Smooth muscle cell (in vitro differentiated cells): ENCODE measurements at regions not wholly inside any gene's neighbourhood (a gene's known extent, or its start where the extent isn't known, plus 50 kb on each side); places are given as distances from the start of the nearest gene placed in this dataset.

Source experiments
- DNase-seq: peaks from one replicate; lab custom pipeline; 2025; ENCODE audit not compliant: unreplicated experiment; lab: John Stamatoyannopoulos, UW
- H2AFZ ChIP-seq: fragments of 200-600 bp; sonication (generic); 2 replicates; pipeline ENCODE4 v1.6.0; 2016; ENCODE audit warnings: antibody characterized with exemption, low read depth, mild to moderate bottlenecking
- H3F3A ChIP-seq: fragments of 200-600 bp; sonication (generic); 2 replicates; pipeline ENCODE4 v1.6.0; 2017; ENCODE audit warnings: antibody characterized with exemption, low read depth
- H3K27ac ChIP-seq: fragments of 200-600 bp; sonication (generic); 2 replicates; pipeline ENCODE4 v1.5.1; 2016; ENCODE audit warnings: low read depth, mild to moderate bottlenecking
- H3K27me3 ChIP-seq: fragments of 200-600 bp; sonication (generic); 2 replicates; pipeline ENCODE4 v1.6.1; 2016; ENCODE audit warnings: low read depth, mild to moderate bottlenecking
- H3K36me3 ChIP-seq: fragments of 200-600 bp; sonication (generic); 2 replicates; pipeline ENCODE4 v1.5.1; 2016; ENCODE audit warnings: low read depth
- H3K4me1 ChIP-seq: fragments of 200-600 bp; sonication (generic); 2 replicates; pipeline ENCODE4 v1.5.1; 2016; ENCODE audit warnings: low read depth
- H3K4me2 ChIP-seq: fragments of 200-600 bp; sonication (generic); 2 replicates; pipeline ENCODE4 v1.6.0; 2016; ENCODE audit warnings: mild to moderate bottlenecking
- H3K4me3 ChIP-seq: fragments of 200-600 bp; sonication (generic); 2 replicates; pipeline ENCODE4 v1.5.1; 2016; ENCODE audit warnings: mild to moderate bottlenecking
- H3K79me2 ChIP-seq: fragments of 200-600 bp; sonication (generic); 2 replicates; pipeline ENCODE4 v1.6.0; 2016; ENCODE audit warnings: low read depth, mild to moderate bottlenecking
- H3K9ac ChIP-seq: fragments of 200-600 bp; sonication (generic); 2 replicates; pipeline ENCODE4 v1.6.0; 2016; ENCODE audit warnings: low read depth
- H3K9me3 ChIP-seq: fragments of 200-600 bp; sonication (generic); replicated peaks from 2 replicates; pipeline ENCODE4 v1.5.1; 2016; ENCODE audit warnings: low read depth
- H4K20me1 ChIP-seq: fragments of 200-600 bp; sonication (generic); 2 replicates; pipeline ENCODE4 v1.6.0; 2016; ENCODE audit warnings: low read depth
- CTCF ChIP-seq: fragments of 200-600 bp; sonication (generic); IDR thresholded peaks from 2 replicates; pipeline ENCODE4 v1.5.1; 2017; ENCODE audit warnings: borderline replicate concordance, mild to moderate bottlenecking, antibody characterized with exemption; ENCODE audit not compliant: insufficient read depth, poor library complexity, severe bottlenecking
- WGBS: methylation state at CpG from one replicate; pipeline ENCODE4 v1.1.7; 2016; ENCODE audit warnings: low lambda C conversion rate; 5-methylcytosine and 5-hydroxymethylcytosine counted together

GRCh38 chr2:64832936-64833335, 156.3 kb upstream of the SLC1A4 start:
- Histone ChIP-seq H3K79me2 (no peaks in the 10 kb centered on the region), H3K9me3 (no peaks in the 10 kb centered on the region), H3F3A (no peaks in the 10 kb centered on the region), H3K4me1 (peaks cover 14% of the 10 kb centered on the region), H2AFZ (no peak overlapping the region), H3K36me3 (no peaks in the 10 kb centered on the region), H4K20me1 (no peaks in the 10 kb centered on the region), H3K9ac (no peak overlapping the region), H3K4me2 (no peak overlapping the region), H3K27me3 (no peaks in the 10 kb centered on the region), H3K4me3 (no peak overlapping the region), H3K27ac (peak overlapping the region; percentile 74)
- no peak for TF ChIP-seq CTCF
- no peak for DNase-seq
- 37% methylated on average over 1 of the region's 1 CpG for WGBS

GRCh38 chr2:64836566-64836965, 152.6 kb upstream of the SLC1A4 start:
- no peaks in the 10 kb centered on the region for H3K27me3 ChIP-seq
- WGBS, result 35% methylated on average over 5 of the region's 5 CpGs
- H3K4me3 ChIP-seq, result no peak overlapping the region
- no peak for TF ChIP-seq CTCF
- H2AFZ ChIP-seq, result no peak overlapping the region
- peaks cover 6% of the 10 kb centered on the region for H3F3A ChIP-seq
- H3K9me3 ChIP-seq, result no peaks in the 10 kb centered on the region
- peaks cover 23% of the 10 kb centered on the region for H3K4me1 ChIP-seq
- H3K79me2 ChIP-seq, result no peaks in the 10 kb centered on the region
- DNase-seq, result no peak
- no peaks in the 10 kb centered on the region for H4K20me1 ChIP-seq
- no peak overlapping the region for H3K9ac ChIP-seq
- no peaks in the 10 kb centered on the region for H3K36me3 ChIP-seq
- peak overlapping the region; percentile 78 for H3K27ac ChIP-seq
- H3K4me2 ChIP-seq, result no peak overlapping the region

GRCh38 chr2:64837116-64837731, 152.0 kb upstream of the SLC1A4 start:
- Histone ChIP-seq H3K9me3 (no peaks in the 10 kb centered on the region), H3K79me2 (no peaks in the 10 kb centered on the region), H3K9ac (no peak overlapping the region), H3K4me1 (peaks cover 23% of the 10 kb centered on the region), H3F3A (peaks cover 6% of the 10 kb centered on the region), H3K27me3 (no peaks in the 10 kb centered on the region), H3K4me3 (no peak overlapping the region), H3K27ac (peak overlapping the region; percentile 78), H3K4me2 (no peak overlapping the region), H3K36me3 (no peaks in the 10 kb centered on the region), H2AFZ (no peak overlapping the region), H4K20me1 (no peaks in the 10 kb centered on the region)
- WGBS, result 27% methylated on average over 10 of the region's 10 CpGs
- TF ChIP-seq CTCF, result no peak
- no peak for DNase-seq
